HCT116 (cell line): ENCODE measurements at regions not wholly inside any gene's neighbourhood (a gene's known extent, or its start where the extent isn't known, plus 50 kb on each side); places are given as distances from the start of the nearest gene placed in this dataset.

Source experiments
- ATAC-seq: fragments of 200-7000 bp; cut with Tn5 transposase; 2 replicates; pipeline ENCODE4 v1.9.1; 2020; ENCODE audit warnings: mild to moderate bottlenecking, moderate library complexity
- BruUV-seq: library from RNA; stranded (reverse); fragments of 400-500 nt; replicated peaks from 2 replicates; lab custom pipeline; 2021; lab: Mats Ljungman, UMichigan
- CTCF ChIA-PET: fragments of 300-600 bp; sonication (Branson Sonifier 250); formaldehyde crosslinking; loops from one replicate; lab custom pipeline; 2021; ENCODE audit warnings: antibody characterized with exemption; lab: Charles Lee
- POLR2A ChIA-PET: fragments of 300-600, 350-600 bp; sonication (Branson Sonifier 250); formaldehyde crosslinking; loops from one replicate; lab custom pipeline; 2021; ENCODE audit warnings: antibody characterized with exemption; lab: Charles Lee
- RAD21 ChIA-PET, 2 experiments: fragments of 300-600 bp; sonication (Branson Sonifier 250); formaldehyde crosslinking; loops; one replicate each; lab custom pipeline; 2023; ENCODE audit warnings: low total read pairs in 2 of 2; ENCODE audit not compliant: uncharacterized antibody in 2 of 2, unreplicated experiment in 2 of 2, low non-redundant PET in 1 of 2; lab: Charles Lee
- DNase-seq: peaks from one replicate; pipeline ENCODE4 v3.0.0-alpha.2; 2010; ENCODE audit warnings: low read depth, low spot score
- H2AFZ ChIP-seq: fragments of 200-600 bp; shearing (Covaris generic), sonication (generic); 2 replicates; pipeline ENCODE4 v1.6.1; 2017; ENCODE audit warnings: low read depth, mixed run types, mixed read lengths, antibody characterized with exemption, low read length; ENCODE audit not compliant: poor library complexity, severe bottlenecking
- H3K27ac ChIP-seq: 2 replicates; pipeline ENCODE4 v1.5.1; 2012; ENCODE audit warnings: low read depth, low read length
- H3K27me3 ChIP-seq: fragments of 200-600 bp; sonication (generic); 2 replicates; pipeline ENCODE4 v1.6.1; 2016; ENCODE audit warnings: mixed run types, low read length, mixed read lengths; ENCODE audit not compliant: insufficient read depth
- H3K36me3 ChIP-seq, 2 experiments: fragments of 200-500 bp in 1 of 2; fragments of 200-600 bp in 1 of 2; sonication (Bioruptor generic) in 1 of 2; sonication (generic) in 1 of 2; 2 replicates each; pipeline versions ENCODE4 v1.5.1 to v1.6.1; 2014 to 2016; ENCODE audit warnings: low read length in 2 of 2, inconsistent platforms in 1 of 2, mixed read lengths in 1 of 2, mixed run types in 1 of 2; ENCODE audit not compliant: insufficient read depth in 2 of 2, control insufficient read depth in 1 of 2
- H3K4me1 ChIP-seq, 2 experiments: fragments of 200-600 bp in 1 of 2; sonication (generic) in 1 of 2; 2 replicates each; pipeline versions ENCODE4 v1.5.1 to v1.6.1; 2012 to 2017; ENCODE audit warnings: low read length in 2 of 2, inconsistent platforms in 1 of 2, mild to moderate bottlenecking in 1 of 2, mixed read lengths in 1 of 2, mixed run types in 1 of 2, moderate library complexity in 1 of 2; ENCODE audit not compliant: insufficient read depth in 2 of 2, control insufficient read depth in 1 of 2
- H3K4me2 ChIP-seq: fragments of 200-600 bp; sonication (generic); 2 replicates; pipeline ENCODE4 v1.6.1; 2017; ENCODE audit warnings: mixed run types, low read length, mixed read lengths
- H3K4me3 ChIP-seq, 2 experiments: fragments of 200-600 bp in 1 of 2; sonication (generic) in 1 of 2; replicated peaks in 1 of 2; 2 replicates each; pipeline ENCODE4 v1.5.1; 2011 to 2016; ENCODE audit warnings: low read length in 2 of 2, control low read depth in 1 of 2, low read depth in 1 of 2, mild to moderate bottlenecking in 1 of 2, mixed read lengths in 1 of 2, mixed run types in 1 of 2
- H3K79me2 ChIP-seq: fragments of 200-600 bp; sonication (generic); 2 replicates; pipeline ENCODE4 v1.6.1; 2017; ENCODE audit warnings: mild to moderate bottlenecking, mixed run types, low read length, moderate library complexity, mixed read lengths; ENCODE audit not compliant: insufficient read depth
- H3K9ac ChIP-seq: fragments of 200-600 bp; sonication (generic); 2 replicates; pipeline ENCODE4 v1.6.1; 2016; ENCODE audit warnings: low read length, mixed read lengths
- H3K9me2 ChIP-seq: fragments of 200-600 bp; sonication (generic), shearing (Covaris generic); 2 replicates; pipeline ENCODE4 v1.6.1; 2017; ENCODE audit warnings: mixed run types, mild to moderate bottlenecking, moderate library complexity; ENCODE audit not compliant: insufficient read depth
- H3K9me3 ChIP-seq, 2 experiments: fragments of 200-500 bp in 1 of 2; fragments of 200-600 bp in 1 of 2; sonication (Bioruptor generic) in 1 of 2; sonication (generic) in 1 of 2; 2 replicates each; pipeline ENCODE4 v1.6.1; 2014 to 2017; ENCODE audit warnings: low read length in 2 of 2, mixed read lengths in 2 of 2, inconsistent platforms in 1 of 2, low read depth in 1 of 2, mild to moderate bottlenecking in 1 of 2, mixed run types in 1 of 2, moderate library complexity in 1 of 2; ENCODE audit not compliant: control insufficient read depth in 1 of 2, insufficient read depth in 1 of 2
- H4K20me1 ChIP-seq: fragments of 200-600 bp; sonication (generic), shearing (Covaris generic); 2 replicates; pipeline ENCODE4 v1.6.1; 2017; ENCODE audit warnings: mixed run types, mild to moderate bottlenecking, moderate library complexity; ENCODE audit not compliant: insufficient read depth
- CBX3 ChIP-seq: IDR thresholded peaks from 2 replicates; pipeline ENCODE4 v1.6.1; 2012; ENCODE audit warnings: low read depth
- CEBPB ChIP-seq: IDR thresholded peaks from 2 replicates; pipeline ENCODE4 v1.6.1; 2012; ENCODE audit warnings: low read depth
- ELF1 ChIP-seq: IDR thresholded peaks from 2 replicates; pipeline ENCODE4 v1.6.1; 2012; ENCODE audit warnings: low read depth, borderline replicate concordance
- EZH2 ChIP-seq: fragments of 200-600 bp; sonication (generic); IDR thresholded peaks from 2 replicates; pipeline ENCODE4 v1.6.1; 2017; ENCODE audit warnings: antibody characterized with exemption, mixed run types
- EZH2phosphoT487 ChIP-seq: fragments of 200-600 bp; IDR thresholded peaks from 2 replicates; pipeline ENCODE4 v1.6.1; 2018; ENCODE audit warnings: antibody characterized with exemption, borderline replicate concordance
- FOSL1 ChIP-seq: IDR thresholded peaks from 2 replicates; pipeline ENCODE4 v1.6.1; 2012; ENCODE audit warnings: low read depth
- JUND ChIP-seq: IDR thresholded peaks from 2 replicates; pipeline ENCODE4 v1.6.1; 2012
- POLR2A ChIP-seq: IDR thresholded peaks from 2 replicates; pipeline ENCODE4 v1.7.0; 2011; ENCODE audit warnings: borderline replicate concordance; ENCODE audit not compliant: insufficient read depth, insufficient read length; ENCODE audit errors: extremely low read depth
- RAD21 ChIP-seq: IDR thresholded peaks from 2 replicates; pipeline ENCODE4 v1.6.1; 2012; ENCODE audit warnings: low read depth, mild to moderate bottlenecking
- SIN3A ChIP-seq: IDR thresholded peaks from 2 replicates; pipeline ENCODE4 v1.6.1; 2012; ENCODE audit warnings: low read depth
- SP1 ChIP-seq: IDR thresholded peaks from 2 replicates; pipeline ENCODE4 v1.6.1; 2012; ENCODE audit warnings: low read depth
- SRF ChIP-seq: IDR thresholded peaks from 2 replicates; pipeline ENCODE4 v1.6.1; 2012; ENCODE audit warnings: low read depth
- TCF7L2 ChIP-seq: IDR thresholded peaks from 2 replicates; pipeline ENCODE4 v1.7.0; 2011; ENCODE audit warnings: borderline replicate concordance, inconsistent platforms; ENCODE audit not compliant: insufficient read depth, insufficient read length; ENCODE audit errors: extremely low read depth
- YY1 ChIP-seq: IDR thresholded peaks from 2 replicates; pipeline ENCODE4 v1.6.1; 2011; ENCODE audit warnings: low read length, low read depth, moderate library complexity, mild to moderate bottlenecking; ENCODE audit not compliant: insufficient replicate concordance; ENCODE audit errors: extremely low read depth
- ZFX ChIP-seq: fragments of 450-650 bp; IDR thresholded peaks from 2 replicates; pipeline ENCODE4 v1.6.1; 2017
- intact Hi-C: fragments of 100-400 bp; cut with micrococcal nuclease; formaldehyde crosslinking; loops from 2 replicates; pipeline ENCODE4 v1.10.0; 2022
- TF ChIP-seq, protein P1 (sequence below), 3 experiments: fragments of 200-600 bp in 1 of 3; sonication (generic) in 1 of 3; IDR thresholded peaks in 2 of 3; conservative IDR thresholded peaks in 1 of 3; 2 replicates each; pipeline ENCODE4 v1.5.1; 2012 to 2017; ENCODE audit warnings: low read depth in 2 of 3, low read length in 2 of 3, antibody characterized with exemption in 1 of 3, borderline replicate concordance in 1 of 3, control low read depth in 1 of 3, mild to moderate bottlenecking in 1 of 3, mixed read lengths in 1 of 3, mixed run types in 1 of 3, moderate library complexity in 1 of 3; ENCODE audit not compliant: insufficient read depth in 1 of 3
- TF ChIP-seq, protein P2 (sequence below): IDR thresholded peaks from 2 replicates; pipeline ENCODE4 v1.6.1; 2012; ENCODE audit warnings: low read depth
- TF ChIP-seq, protein P3 (sequence below): IDR thresholded peaks from 2 replicates; pipeline ENCODE4 v1.6.1; 2011; ENCODE audit warnings: mild to moderate bottlenecking, low read length, moderate library complexity; ENCODE audit not compliant: insufficient replicate concordance; ENCODE audit errors: extremely low read depth

DNA sequence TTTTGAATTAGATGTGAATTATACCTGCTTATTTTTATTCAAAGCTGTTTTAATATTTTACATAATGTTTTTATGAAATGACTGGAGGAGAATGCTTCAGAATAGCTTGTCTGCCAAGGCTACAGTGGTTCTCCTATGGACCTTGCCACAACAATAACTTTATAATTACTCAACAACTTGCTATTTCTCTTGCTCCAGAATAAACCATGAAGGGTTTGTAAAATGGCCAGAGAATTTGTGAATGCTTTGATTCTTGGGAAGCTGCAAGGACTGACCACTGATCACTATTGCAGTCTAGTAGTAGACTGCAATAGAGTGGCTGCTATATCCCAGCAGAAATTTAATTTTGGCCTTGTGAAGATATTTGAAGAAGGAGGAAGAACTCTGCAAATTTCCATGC is 199.7 kb downstream of the FAT3 start:
- no peak overlapping the region for H3K4me2 ChIP-seq
- ChIA-PET RAD21 (no interaction called here), CTCF (no interaction called here), POLR2A (no interaction called here)
- no peaks in the 10 kb centered on the region for H3K79me2 ChIP-seq
- H3K9me2 ChIP-seq: no peaks in the 10 kb centered on the region
- ATAC-seq (no peak), DNase-seq (no peak)
- H3K27ac ChIP-seq: no peak overlapping the region
- no peak overlapping the region for H2AFZ ChIP-seq
- intact Hi-C loops: no loop called here
- H3K4me3 ChIP-seq: no peak overlapping the region
- BruUV-seq: no TSS peak
- H3K36me3 ChIP-seq: no peaks in the 10 kb centered on the region
- TF ChIP-seq ZFX (no peak), EZH2 (no peak), EZH2phosphoT487 (no peak), YY1 (no peak), CEBPB (no peak), ELF1 (no peak), TCF7L2 (no peak), SP1 (no peak), FOSL1 (no peak), RAD21 (no peak), SRF (no peak), JUND (no peak), POLR2A (no peak), SIN3A (no peak), CBX3 (no peak)
- TF ChIP-seq, protein P1, sequence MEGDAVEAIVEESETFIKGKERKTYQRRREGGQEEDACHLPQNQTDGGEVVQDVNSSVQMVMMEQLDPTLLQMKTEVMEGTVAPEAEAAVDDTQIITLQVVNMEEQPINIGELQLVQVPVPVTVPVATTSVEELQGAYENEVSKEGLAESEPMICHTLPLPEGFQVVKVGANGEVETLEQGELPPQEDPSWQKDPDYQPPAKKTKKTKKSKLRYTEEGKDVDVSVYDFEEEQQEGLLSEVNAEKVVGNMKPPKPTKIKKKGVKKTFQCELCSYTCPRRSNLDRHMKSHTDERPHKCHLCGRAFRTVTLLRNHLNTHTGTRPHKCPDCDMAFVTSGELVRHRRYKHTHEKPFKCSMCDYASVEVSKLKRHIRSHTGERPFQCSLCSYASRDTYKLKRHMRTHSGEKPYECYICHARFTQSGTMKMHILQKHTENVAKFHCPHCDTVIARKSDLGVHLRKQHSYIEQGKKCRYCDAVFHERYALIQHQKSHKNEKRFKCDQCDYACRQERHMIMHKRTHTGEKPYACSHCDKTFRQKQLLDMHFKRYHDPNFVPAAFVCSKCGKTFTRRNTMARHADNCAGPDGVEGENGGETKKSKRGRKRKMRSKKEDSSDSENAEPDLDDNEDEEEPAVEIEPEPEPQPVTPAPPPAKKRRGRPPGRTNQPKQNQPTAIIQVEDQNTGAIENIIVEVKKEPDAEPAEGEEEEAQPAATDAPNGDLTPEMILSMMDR (IDR thresholded peaks at IDR 0.05 in 2 of 3, conservative IDR thresholded peaks at IDR 0.05 in 1 of 3; ENCODE audit: borderline replicate concordance in 1 of 3, insufficient read depth in 1 of 3, low read depth in 2 of 3, low read length in 2 of 3): no peak
- TF ChIP-seq, protein P2, sequence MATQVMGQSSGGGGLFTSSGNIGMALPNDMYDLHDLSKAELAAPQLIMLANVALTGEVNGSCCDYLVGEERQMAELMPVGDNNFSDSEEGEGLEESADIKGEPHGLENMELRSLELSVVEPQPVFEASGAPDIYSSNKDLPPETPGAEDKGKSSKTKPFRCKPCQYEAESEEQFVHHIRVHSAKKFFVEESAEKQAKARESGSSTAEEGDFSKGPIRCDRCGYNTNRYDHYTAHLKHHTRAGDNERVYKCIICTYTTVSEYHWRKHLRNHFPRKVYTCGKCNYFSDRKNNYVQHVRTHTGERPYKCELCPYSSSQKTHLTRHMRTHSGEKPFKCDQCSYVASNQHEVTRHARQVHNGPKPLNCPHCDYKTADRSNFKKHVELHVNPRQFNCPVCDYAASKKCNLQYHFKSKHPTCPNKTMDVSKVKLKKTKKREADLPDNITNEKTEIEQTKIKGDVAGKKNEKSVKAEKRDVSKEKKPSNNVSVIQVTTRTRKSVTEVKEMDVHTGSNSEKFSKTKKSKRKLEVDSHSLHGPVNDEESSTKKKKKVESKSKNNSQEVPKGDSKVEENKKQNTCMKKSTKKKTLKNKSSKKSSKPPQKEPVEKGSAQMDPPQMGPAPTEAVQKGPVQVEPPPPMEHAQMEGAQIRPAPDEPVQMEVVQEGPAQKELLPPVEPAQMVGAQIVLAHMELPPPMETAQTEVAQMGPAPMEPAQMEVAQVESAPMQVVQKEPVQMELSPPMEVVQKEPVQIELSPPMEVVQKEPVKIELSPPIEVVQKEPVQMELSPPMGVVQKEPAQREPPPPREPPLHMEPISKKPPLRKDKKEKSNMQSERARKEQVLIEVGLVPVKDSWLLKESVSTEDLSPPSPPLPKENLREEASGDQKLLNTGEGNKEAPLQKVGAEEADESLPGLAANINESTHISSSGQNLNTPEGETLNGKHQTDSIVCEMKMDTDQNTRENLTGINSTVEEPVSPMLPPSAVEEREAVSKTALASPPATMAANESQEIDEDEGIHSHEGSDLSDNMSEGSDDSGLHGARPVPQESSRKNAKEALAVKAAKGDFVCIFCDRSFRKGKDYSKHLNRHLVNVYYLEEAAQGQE: no peak
- TF ChIP-seq, protein P3, sequence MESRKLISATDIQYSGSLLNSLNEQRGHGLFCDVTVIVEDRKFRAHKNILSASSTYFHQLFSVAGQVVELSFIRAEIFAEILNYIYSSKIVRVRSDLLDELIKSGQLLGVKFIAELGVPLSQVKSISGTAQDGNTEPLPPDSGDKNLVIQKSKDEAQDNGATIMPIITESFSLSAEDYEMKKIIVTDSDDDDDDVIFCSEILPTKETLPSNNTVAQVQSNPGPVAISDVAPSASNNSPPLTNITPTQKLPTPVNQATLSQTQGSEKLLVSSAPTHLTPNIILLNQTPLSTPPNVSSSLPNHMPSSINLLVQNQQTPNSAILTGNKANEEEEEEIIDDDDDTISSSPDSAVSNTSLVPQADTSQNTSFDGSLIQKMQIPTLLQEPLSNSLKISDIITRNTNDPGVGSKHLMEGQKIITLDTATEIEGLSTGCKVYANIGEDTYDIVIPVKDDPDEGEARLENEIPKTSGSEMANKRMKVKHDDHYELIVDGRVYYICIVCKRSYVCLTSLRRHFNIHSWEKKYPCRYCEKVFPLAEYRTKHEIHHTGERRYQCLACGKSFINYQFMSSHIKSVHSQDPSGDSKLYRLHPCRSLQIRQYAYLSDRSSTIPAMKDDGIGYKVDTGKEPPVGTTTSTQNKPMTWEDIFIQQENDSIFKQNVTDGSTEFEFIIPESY: no peak
- H3K4me1 ChIP-seq: no peaks in the 10 kb centered on the region
- H4K20me1 ChIP-seq: no peaks in the 10 kb centered on the region
- H3K9ac ChIP-seq: no peak overlapping the region
- H3K27me3 ChIP-seq: no peaks in the 10 kb centered on the region
- H3K9me3 ChIP-seq: peaks cover 0 to 4% of the 10 kb centered on the region in 2 experiments; a peak in 2 of 4 replicates
